ENCODE measurements at regions not wholly inside any gene's neighbourhood (a gene's known extent, or its start where the extent isn't known, plus 50 kb on each side); places are given as distances from the start of the nearest gene placed in this dataset.
"Not testable (repeated sequence)": the region's sequence is repeated elsewhere in the genome, so short reads cannot be mapped to it uniquely, and the experiment has no call there.

GRCh38 chr9:129539446-129539845 lies 81.5 kb downstream of the C9orf50 start:
- Histone ChIP-seq H3K9me3 (peaks cover 0 to 3% (median 0%) of the 10 kb centered on the region in 4 donors), H3K27me3 (no peaks in the 10 kb centered on the region), H3K4me1 (no peaks in the 10 kb centered on the region), H3K4me3 (no peak overlapping the region), H3K27ac (replicated peaks in 1 of 4) (no peak overlapping the region), H3K36me3 (no peaks in the 10 kb centered on the region)
- no peak for DNase-seq (ENCODE audit: extremely low spot score)
- TF ChIP-seq POLR2AphosphoS5 (IDR thresholded peaks at IDR 0.05) (no peak), CTCF (IDR thresholded peaks at IDR 0.05) (no peak), EP300 (IDR thresholded peaks at IDR 0.05) (no peak), POLR2A (IDR thresholded peaks at IDR 0.05; ENCODE audit: low read depth) (no peak)
- intact Hi-C loops (cut with DNase I): no loop called here
- WGBS: 100% methylated on average over 4 of the region's 4 CpGs

- DNase-seq (ENCODE audit: extremely low spot score); H3K4me1 ChIP-seq; H3K4me3 ChIP-seq; H3K27ac ChIP-seq (replicated peaks in 1 of 4); H3K27me3 ChIP-seq; H3K9me3 ChIP-seq; H3K36me3 ChIP-seq; intact Hi-C loops (cut with DNase I): not testable (repeated sequence)
- 92% methylated on average over 5 of the region's 5 CpGs for WGBS
Observed at GRCh38 chr9:129531860-129532402, 89.0 kb downstream of the C9orf50 start.

- H3K27me3 ChIP-seq; H3K36me3 ChIP-seq; intact Hi-C loops (cut with DNase I); H3K4me3 ChIP-seq; H3K4me1 ChIP-seq; DNase-seq (ENCODE audit: extremely low spot score); H3K27ac ChIP-seq (replicated peaks in 1 of 4); H3K9me3 ChIP-seq: not testable (repeated sequence)
- 95% methylated on average over 1 of the region's 1 CpG for WGBS
Observed at GRCh38 chr9:129527955-129528354, 92.9 kb downstream of the C9orf50 start.

- no peak for TF ChIP-seq POLR2A (IDR thresholded peaks at IDR 0.05; ENCODE audit: low read depth)
- TF ChIP-seq EP300 (IDR thresholded peaks at IDR 0.05): no peak
- no peak for TF ChIP-seq CTCF (IDR thresholded peaks at IDR 0.05)
- TF ChIP-seq POLR2AphosphoS5 (IDR thresholded peaks at IDR 0.05): no peak
- no peaks in the 10 kb centered on the region for H3K27me3 ChIP-seq
- H3K27ac ChIP-seq (replicated peaks in 1 of 4): no peak overlapping the region
- no peaks in the 10 kb centered on the region for H3K36me3 ChIP-seq
- H3K4me3 ChIP-seq: no peak overlapping the region
- no peaks in the 10 kb centered on the region for H3K4me1 ChIP-seq
- DNase-seq (ENCODE audit: extremely low spot score): no peak
- 90% methylated on average over 3 of the region's 3 CpGs for WGBS
- H3K9me3 ChIP-seq: no peaks in the 10 kb centered on the region
- intact Hi-C loops (cut with DNase I): no loop called here
Observed at GRCh38 chr9:129525656-129526196, 95.2 kb downstream of the C9orf50 start.

- Histone ChIP-seq H3K4me1 (no peaks in the 10 kb centered on the region), H3K36me3 (no peaks in the 10 kb centered on the region), H3K27me3 (no peaks in the 10 kb centered on the region), H3K27ac (replicated peaks in 1 of 4) (no peak overlapping the region), H3K9me3 (no peaks in the 10 kb centered on the region), H3K4me3 (no peak overlapping the region)
- no peak for TF ChIP-seq EP300 (IDR thresholded peaks at IDR 0.05)
- no peak for TF ChIP-seq POLR2AphosphoS5 (IDR thresholded peaks at IDR 0.05)
- TF ChIP-seq CTCF (IDR thresholded peaks at IDR 0.05): no peak
- no peak for TF ChIP-seq POLR2A (IDR thresholded peaks at IDR 0.05; ENCODE audit: low read depth)
- WGBS: 77% methylated on average over 17 of the region's 17 CpGs
- DNase-seq (ENCODE audit: extremely low spot score): no peak
- intact Hi-C loops (cut with DNase I): no loop called here
Observed at GRCh38 chr9:129524582-129525270, 96.2 kb downstream of the C9orf50 start.

Measured in esophagus muscularis mucosa (tissue), 4 donors.